Skin of body (tissue), 1 donor: ENCODE measurements at regions not wholly inside any gene's neighbourhood (a gene's known extent, or its start where the extent isn't known, plus 50 kb on each side); places are given as distances from the start of the nearest gene placed in this dataset.

Experiments
- DNase-seq: peaks from one replicate; lab custom pipeline; 2025; lab: John Stamatoyannopoulos, UW

DNA sequence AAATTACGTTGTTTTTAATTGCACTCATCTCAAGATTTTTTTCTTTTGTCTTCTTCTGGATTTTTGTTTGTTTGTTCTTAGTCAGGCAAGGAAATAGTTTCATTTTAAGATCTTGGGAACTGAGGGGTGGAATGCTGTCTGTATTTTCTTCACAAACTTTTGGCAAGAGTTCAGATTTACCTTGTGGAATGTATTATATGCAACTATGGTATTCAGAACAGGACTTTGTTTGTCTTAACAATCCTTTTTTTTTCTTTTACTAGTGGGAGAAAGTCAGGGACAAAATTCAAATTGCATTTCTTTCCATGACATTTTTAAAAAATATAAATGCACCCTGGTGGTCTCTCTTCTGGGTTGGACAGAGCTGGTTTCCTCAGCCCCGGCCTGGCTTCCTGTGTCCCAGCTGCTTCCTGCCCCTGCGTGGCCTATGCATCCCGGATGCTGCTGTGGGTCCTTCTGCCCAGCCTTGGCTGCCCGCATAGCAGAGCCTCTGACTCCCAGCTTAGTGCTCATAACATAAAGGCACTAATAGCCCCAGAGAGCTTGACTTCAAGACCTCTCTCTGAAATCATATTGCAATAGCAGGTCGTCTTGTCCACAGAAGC, 520.7 kb downstream of the QKI start:
- no peak for DNase-seq

DNA sequence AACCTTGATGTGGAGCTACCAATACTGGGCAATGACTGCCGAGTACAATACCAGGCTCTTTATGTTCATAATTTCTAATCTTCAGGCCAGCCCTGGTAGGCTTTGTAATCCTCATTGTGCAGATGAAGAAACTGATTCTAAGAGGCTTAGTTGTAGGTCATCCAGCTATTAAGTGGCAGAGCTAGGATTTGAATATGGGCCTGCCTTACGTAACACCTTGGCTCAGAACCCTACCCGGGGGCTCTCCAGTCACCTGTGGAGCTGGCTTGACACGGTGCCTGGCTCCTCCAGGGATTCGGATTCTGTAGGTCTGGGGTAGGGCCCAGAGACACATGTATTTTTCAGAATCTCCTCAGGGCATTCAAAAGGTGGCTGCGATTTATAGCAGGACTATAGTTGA, 515.5 kb downstream of the QKI start:
- no peak for DNase-seq

DNA sequence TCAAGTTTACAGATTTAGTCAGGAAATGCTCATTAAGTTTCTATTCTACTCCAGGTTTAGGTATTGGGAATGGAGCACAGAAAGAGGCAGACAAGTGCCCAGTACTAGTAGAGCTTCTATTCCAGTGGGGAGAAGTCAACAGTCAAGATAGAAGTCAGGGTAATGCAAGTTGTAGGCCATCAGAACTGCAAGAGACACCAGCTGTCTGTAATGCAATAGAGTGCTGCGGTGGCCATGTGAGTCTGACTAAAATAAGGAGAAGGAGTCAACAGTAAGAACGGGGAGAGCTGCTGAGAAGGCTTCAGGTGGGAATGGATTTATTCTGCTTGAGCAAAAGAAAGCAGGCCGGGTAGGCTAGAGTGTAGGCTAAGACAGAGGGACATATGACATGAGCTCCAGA, 515.0 kb downstream of the QKI start:
- no peak for DNase-seq

DNA sequence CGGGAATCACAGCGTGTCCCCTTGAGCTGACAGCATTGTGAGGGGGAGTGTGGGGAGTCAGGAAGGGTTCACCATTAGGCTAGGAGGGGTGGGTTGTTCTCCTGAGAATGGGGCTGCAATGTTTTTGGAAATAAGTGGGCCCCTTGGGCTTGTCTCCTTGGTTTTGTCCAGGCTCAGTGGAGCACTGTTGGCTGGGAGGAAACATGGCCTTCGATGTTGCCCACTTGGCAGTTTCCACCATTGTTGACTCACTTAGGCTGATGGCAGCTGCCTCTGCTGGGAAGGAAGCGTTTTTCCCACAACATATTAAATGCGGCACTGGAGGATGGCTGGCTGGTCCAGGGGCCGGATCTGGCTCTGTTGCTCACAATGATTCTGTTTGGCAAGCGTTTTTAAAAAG, 512.1 kb downstream of the QKI start:
- no peak for DNase-seq

DNA sequence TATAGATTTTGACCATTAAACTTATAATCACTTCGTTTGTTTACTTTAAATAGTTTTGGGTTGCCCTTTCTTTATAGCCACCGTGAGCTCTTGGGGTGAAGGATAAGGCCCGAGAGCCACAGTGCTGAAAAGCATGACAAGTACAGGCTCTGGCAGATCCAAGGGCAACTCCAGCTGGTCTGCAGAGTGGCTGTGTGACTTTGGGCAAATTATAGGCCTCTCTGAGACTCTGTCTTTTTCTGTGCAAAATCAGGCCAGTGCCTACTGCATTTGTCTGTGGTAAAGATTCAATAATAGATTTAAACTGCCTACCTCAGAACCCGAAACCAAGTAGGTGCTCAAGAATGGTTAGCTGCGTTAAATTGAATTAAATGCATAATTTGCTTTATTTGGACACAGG, 511.3 kb downstream of the QKI start:
- no peak for DNase-seq

DNA sequence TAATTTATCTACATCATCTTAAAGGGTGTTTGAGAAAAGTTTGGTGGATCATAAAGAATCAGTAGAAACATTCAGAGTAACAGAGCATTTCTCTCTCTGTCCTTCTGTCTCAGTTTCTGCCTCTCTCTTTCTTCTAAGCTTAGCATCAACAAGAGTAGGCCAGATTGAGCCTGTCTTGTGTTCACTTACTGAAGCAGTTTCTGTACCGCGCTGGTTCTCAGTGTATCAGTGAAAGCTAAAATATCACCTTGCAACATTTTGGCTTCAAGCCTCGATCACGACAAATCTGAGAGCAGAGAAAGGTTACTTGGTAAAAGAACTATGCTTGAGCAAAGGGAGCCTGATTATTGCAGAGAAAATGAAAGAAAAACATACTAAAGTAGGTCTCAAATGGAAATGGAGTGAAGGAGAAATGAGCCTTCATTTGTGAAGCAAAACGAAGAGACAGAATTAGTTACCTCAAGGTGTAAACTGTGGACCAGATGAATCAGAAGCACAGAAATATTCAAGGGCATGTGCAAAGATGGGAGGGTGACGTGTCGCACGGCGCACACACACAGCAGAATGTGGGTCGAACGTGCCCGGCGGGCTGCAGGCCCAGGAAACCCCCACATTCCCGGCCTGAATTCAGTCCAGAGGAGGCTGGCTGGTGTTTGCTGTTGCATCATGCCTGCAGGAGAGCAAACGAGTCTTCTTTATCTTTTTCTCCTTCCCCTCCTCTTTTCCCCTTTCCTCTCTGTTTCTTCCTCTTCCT, 509.3 kb downstream of the QKI start:
- no peak for DNase-seq

DNA sequence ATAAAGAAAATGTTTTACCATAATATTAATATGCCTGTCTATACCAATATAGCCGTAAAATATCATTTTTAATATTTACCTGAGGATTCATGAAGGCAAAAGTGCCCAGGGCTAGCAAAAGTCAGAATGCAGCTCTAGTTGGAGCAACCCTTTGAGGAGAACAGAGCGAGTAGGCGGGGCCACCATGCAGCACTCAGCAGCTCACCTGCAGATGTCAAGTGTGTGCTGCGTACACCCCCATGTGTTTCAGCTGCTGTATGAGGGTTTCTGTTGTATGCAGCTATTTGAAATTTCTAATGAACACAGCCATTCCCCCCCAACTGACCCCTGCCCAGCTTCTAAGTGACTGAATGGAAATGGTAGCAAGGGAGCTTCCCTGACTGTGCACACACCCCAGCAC, 508.0 kb downstream of the QKI start:
- no peak for DNase-seq

DNA sequence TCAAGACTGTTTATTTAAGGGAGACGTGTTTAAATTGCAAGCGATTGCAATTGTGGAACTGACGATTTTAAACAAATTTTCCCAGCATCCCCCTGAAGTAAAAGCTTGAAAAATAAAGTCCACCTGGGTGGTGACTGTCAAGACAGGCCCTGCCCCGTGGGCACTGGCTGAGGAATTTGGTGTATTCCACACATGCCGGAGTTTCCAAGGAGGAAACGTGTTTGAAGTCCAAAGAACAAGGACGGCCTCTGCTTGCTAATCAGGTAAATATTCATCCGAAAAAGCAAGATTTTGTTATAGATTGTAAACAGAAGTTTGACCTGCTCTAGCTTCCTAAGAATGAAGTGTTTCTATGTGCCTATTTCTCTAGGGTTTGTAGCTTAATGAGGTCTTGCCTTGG, 505.1 kb downstream of the QKI start:
- DNase-seq: no peak

DNA sequence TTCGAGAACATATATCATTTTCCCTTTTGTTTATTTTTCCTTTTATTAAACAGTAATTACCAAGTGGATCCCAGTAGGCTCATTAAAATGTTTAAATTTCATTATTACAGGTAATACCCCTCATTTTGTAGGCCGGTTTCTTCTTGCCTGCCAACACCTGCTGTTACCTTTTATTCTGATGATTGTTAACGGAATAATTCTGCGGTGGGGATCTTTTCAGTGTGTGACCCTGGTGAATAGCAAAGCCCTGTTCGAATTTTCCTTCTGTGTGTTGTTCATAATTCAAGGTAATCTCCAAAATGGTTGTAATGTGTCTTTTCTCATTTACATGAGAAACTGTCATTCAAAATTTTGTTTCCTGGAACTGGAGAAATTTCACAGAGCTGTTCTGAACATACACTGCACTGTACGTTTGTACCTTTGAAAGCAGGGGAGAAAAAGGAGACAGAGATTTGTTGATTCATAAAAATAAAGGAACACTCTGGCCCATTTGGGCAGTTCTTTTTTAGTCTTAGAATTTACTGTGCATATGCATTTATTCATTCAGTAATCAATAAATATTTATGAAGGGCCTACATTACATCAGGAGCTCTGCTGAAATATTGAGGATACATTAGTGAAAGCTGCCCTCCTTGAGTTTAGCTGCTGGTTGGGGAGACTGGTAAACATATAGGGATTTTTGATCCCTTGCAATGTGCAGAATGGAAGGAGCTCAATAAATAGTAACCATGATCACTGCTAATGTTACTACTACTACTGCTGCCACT, 502.0 kb downstream of the QKI start:
- no peak for DNase-seq

DNA sequence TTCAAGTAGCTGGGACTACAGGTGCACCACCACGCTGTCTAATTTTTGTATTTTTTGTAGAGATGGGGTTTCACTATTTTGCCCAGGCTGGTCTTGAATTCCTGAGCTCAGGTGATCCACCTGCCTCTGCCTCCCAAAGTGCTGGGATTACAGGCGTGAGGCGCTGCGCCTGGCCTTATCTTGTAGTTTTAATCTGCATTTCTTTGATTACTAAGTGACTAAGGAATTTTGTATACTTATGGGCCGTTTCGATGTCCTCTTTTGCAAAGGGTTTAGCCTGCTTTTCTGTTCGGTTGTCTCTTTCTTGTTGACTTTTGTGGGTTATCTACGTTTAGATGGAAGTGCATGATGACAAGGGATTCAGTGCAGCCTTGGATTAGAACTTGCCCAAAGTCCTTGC, 500.6 kb downstream of the QKI start:
- DNase-seq: no peak

DNA sequence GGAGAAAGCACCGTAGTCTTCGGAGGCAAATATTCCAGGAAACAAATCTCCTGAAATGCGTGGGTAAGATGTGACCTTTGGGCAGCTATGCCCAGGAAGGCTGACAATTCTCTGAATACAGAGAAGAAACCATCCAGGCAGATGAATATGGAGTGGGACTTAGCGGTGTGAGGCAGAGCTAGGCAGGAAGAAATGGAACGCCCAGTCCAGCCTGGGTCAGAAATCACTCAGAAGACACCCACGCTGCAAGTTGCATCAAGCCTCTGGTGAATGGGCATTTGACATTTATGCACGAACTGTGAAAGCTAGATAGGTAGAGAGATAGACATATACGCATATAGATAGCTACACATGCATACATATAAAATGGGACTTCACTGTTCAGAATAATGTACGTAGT, 498.5 kb downstream of the QKI start:
- DNase-seq: no peak

DNA sequence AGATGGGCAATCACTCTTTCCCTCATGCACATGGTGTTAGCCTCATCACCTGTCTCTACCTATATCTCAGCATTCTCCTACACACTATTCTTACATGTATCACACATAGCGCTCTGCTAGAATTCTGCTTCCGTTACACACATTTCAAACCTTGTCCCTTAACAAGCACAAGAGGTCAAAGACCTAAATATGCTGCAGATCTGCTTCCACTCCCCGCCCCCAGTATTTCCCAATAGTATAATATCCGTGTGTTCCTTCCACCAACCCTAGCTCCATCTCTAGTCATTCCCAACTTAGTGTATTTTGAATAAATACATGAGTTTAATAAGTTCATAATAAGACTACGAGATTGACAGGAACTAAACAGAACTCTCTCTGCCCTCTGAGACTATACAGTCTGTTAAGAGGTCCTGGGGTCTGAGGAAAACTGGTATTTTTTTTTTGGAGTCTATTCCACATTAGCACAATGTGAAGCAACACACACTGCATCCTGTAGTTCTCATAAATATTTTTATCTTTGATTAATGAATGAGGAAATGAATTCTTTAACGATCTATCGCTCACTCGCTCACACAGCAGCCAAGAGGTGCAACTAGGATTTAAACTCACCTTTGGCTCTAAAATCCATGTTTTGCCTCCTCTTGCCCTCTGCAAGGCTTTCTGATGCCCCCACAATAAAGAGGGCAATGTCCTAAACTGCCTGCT, 491.6 kb downstream of the QKI start:
- DNase-seq: no peak

DNA sequence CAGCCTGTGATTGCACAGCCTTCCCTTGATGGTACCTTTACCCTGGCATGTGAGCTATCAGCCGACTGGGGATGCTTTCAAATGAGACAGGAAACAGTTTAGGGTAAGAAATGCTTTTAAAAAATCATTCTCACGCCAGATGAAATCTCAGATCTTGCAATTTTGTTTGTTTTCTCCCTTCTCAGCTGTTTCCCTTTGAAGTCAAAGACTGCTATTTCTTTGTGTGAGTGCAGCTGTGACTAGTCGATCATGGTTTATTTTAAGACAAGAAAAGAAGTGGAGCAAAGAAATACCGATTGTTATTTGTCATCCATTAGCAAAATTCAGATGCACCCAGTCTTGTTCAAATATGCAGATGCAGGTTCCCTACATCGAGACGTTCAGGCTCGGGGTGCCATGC, 489.7 kb downstream of the QKI start:
- DNase-seq: no peak

DNA sequence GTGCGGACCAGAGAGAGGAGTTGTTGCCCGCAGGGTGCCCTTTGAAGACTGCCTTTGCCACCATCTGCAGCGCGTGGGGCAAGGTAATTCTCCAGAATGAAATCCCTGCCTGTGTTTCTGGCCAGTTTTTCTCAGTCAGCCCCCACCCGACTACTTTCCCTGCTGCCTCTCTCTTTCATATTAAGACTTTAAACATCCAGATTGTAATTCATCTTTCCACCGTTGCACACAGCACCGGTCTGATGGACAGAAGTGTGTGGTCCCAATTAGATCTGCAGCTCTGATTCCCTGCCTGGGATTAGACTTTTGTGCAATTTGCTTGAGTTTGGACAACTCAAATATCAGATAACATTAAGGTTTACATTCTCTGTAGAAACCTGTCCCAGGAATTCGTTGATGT, 489.0 kb downstream of the QKI start:
- no peak for DNase-seq

DNA sequence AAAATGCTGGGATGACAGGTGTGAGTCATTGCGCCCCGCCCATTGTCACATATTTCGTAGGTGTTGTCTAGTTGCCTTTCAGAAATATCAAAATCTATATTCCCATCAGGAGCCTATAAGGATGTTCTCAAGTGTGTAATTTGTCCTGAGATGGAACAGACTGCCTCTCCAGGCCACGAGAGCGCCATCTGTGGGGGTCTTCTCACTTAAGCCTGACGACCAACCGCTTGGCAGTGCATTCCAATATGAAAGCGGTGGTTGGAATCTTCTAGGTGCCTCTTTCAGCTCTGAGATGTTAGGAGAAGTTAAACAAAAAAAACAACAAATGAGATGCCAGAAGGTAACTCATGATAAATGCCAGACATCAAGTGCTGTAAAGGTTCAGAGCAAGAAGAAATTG, 488.5 kb downstream of the QKI start:
- DNase-seq: no peak

DNA sequence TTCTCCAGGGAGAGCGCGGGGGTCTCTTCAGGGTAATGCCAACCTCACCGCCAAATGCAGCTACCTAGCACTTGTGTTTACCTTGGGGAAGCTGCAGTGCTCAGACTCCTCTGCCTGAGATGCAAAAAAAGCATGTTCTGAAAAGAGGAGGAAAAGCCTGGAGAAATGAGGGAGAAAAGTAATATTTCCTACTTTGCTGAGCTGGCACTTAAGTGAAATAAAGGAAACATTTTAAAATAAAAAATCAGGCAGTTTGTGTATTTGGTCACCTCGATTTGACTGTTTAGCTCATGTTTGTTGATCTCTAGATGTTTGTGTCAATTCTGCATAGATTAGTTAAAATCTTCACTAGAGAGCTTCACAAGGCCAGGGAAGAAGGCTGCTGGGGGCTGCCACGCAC, 487.2 kb downstream of the QKI start:
- no peak for DNase-seq

DNA sequence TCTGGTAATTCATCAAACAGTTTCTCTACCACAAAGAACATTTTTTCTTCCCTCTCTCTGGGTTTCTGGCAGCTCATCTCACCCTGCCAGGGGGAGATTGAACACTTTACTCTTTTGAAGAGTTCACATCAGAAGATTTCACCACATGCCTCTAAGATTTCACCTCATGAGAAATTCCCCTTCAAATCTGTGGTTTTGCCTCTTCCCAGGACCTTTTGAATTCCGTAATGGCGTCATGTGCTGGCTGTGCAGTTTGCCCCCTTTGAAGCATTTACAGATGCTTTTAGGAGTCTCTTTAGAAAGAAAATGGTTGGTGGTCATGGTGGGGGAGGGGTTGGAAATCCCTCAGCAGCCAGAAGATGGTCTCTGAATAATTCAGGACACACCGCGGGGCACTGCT, 486.1 kb downstream of the QKI start:
- DNase-seq: no peak

DNA sequence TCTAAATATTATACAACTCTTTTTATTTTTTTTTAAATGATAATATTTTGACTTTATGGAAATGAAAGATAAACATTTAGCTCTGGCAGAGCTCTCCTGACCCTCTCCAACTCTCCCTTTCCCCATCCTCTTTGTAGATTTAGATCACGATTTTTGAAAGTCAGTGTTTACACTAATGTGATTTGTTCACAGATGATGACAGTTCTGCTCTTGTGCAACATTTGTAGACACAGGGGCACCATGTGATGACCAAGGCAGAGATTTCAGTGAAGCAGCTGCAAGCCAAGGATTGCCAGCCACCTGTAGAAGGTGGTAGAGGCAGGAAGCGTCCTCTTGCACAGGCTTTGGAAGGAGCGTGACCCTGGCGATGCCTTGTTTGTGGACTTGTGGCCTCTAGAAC, 483.2 kb downstream of the QKI start:
- no peak for DNase-seq

DNA sequence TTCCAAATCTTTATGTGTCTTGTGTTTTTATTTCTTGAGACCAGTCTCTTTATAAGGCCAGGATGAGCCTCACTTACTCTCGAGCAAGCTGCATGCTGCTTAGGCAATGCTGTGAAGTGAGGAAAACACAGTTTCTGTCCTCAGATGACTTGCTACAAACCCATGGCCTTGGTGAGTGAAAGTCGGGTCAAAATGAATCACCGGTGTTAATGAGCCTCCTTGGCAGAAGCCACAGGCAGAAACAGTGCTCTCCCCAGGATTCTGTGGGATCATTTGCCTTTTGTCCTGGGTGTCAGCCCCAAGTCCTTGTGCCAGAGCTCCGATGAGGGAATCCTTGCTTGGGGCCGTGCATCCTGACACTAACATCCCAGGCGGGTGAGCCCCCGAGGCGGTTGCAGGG, 482.5 kb downstream of the QKI start:
- DNase-seq: no peak

DNA sequence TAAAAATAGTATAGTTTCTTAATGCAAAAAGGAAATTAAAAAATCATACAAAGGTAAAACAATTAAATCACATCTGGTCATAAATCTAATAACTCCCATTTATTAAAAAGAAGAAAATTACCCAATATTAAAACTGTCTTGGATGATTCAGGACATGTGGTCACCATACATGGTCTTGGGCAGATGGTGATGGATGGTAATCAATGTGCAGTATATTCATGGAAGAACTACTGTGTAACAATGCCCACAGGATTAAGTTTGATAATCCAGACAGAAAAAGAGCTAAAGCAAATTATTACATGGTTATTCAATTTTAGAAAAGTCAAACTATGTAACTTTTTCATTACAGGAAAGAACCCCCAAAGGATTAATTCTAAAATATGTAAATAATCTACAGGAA, 480.6 kb downstream of the QKI start:
- DNase-seq: no peak

DNA sequence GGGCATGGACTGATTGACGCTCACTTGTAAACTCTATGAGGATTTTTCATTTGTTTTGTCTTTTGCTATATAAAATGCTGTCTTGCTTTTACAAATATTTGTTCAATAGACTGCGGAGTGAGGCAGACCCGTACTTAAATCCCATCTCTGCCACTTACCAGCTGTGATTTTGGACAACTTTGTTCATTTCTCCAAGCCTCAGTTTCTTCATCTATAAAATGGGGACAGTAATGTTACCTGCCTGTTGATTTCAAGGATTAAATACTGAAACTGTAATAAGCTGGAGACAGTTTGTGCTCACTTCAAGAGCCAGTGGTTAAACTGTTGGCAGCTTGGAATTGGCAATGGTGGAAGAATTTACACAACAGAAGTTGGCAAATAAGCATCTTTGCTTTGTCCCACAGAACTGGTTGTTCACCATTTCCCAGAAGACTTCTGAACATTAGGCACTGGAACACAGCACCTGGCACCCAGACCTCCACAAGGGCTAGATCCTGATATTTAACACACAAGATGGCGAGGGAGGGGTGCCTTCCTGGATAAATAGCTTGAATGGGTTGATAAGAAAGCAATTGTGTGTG, 479.2 kb downstream of the QKI start:
- no peak for DNase-seq
